SK-N-SH (cell line): ENCODE measurements at regions not wholly inside any gene's neighbourhood (a gene's known extent, or its start where the extent isn't known, plus 50 kb on each side); places are given as distances from the start of the nearest gene placed in this dataset.

Experiments
- CTCF ChIA-PET: fragments of 300-600, 350-600 bp; formaldehyde crosslinking; extraction: SDS; loops from one replicate; lab custom pipeline; 2021; lab: Yijun Ruan, JAX
- POLR2A ChIA-PET: fragments of 350-600 bp; sonication (Branson Sonifier 250); formaldehyde crosslinking; extraction: SDS; loops from one replicate; lab custom pipeline; 2020; ENCODE audit warnings: antibody characterized with exemption, inconsistent platforms; lab: Yijun Ruan, JAX
- DNase-seq: peaks from one replicate; pipeline ENCODE4 v3.0.0; 2012
- H2AFZ ChIP-seq: fragments of 200-600 bp; sonication (generic); 2 replicates; pipeline ENCODE4 v1.8.1; 2016; ENCODE audit warnings: antibody characterized with exemption, mild to moderate bottlenecking, low read depth
- H3F3A ChIP-seq: fragments of 200-600 bp; sonication (generic); replicated peaks from 2 replicates; pipeline ENCODE3; 2016; ENCODE audit warnings: antibody characterized with exemption, mild to moderate bottlenecking; ENCODE audit not compliant: insufficient read depth
- H3K27ac ChIP-seq, 2 experiments: fragments of 200-500 bp in 1 of 2; fragments of 200-600 bp in 1 of 2; sonication (Bioruptor generic) in 1 of 2; sonication (generic), shearing (Covaris generic) in 1 of 2; 2 replicates each; pipeline versions ENCODE4 v1.5.1 to v1.6.1; 2014 to 2016; ENCODE audit warnings: low read depth in 2 of 2, inconsistent platforms in 1 of 2, low read length in 1 of 2, mild to moderate bottlenecking in 1 of 2, mixed read lengths in 1 of 2
- H3K27me3 ChIP-seq: fragments of 200-600 bp; sonication (generic), shearing (Covaris generic); 2 replicates; pipeline ENCODE4 v1.6.1; 2016; ENCODE audit warnings: mixed run types; ENCODE audit not compliant: insufficient read depth
- H3K36me3 ChIP-seq, 2 experiments: fragments of 200-500 bp in 1 of 2; fragments of 200-600 bp in 1 of 2; sonication (Bioruptor generic) in 1 of 2; sonication (generic) in 1 of 2; replicated peaks in 1 of 2; 2 replicates each; pipeline versions ENCODE3 to v1.5.1; 2014 to 2016; ENCODE audit warnings: low read length in 1 of 2, mild to moderate bottlenecking in 1 of 2; ENCODE audit not compliant: insufficient read depth in 2 of 2, control insufficient read depth in 1 of 2
- H3K4me1 ChIP-seq, 2 experiments: fragments of 200-500 bp in 1 of 2; fragments of 200-600 bp in 1 of 2; sonication (Bioruptor generic) in 1 of 2; sonication (generic), shearing (Covaris generic) in 1 of 2; 2 replicates each; pipeline versions ENCODE4 v1.5.1 to v1.6.1; 2014 to 2016; ENCODE audit warnings: low read depth in 1 of 2, low read length in 1 of 2, mixed run types in 1 of 2; ENCODE audit not compliant: insufficient read depth in 2 of 2, control insufficient read depth in 1 of 2
- H3K4me2 ChIP-seq: fragments of 200-600 bp; sonication (generic), shearing (Covaris generic); 2 replicates; pipeline ENCODE4 v1.6.1; 2017; ENCODE audit warnings: mixed run types
- H3K4me3 ChIP-seq, 2 experiments: fragments of 200-500 bp in 1 of 2; fragments of 200-600 bp in 1 of 2; sonication (Bioruptor generic) in 1 of 2; sonication (generic), shearing (Covaris generic) in 1 of 2; 2 replicates each; pipeline versions ENCODE4 v1.5.1 to v1.8.1; 2014 to 2016; ENCODE audit warnings: low read depth in 2 of 2, inconsistent platforms in 1 of 2, low read length in 1 of 2, mild to moderate bottlenecking in 1 of 2, mixed read lengths in 1 of 2, moderate library complexity in 1 of 2
- H3K79me2 ChIP-seq: fragments of 200-600 bp; sonication (generic); 2 replicates; pipeline ENCODE4 v1.8.1; 2017; ENCODE audit warnings: mild to moderate bottlenecking; ENCODE audit not compliant: insufficient read depth
- H3K9ac ChIP-seq: fragments of 200-600 bp; sonication (generic); 2 replicates; pipeline ENCODE4 v1.6.1; 2017; ENCODE audit warnings: mixed run types
- H3K9me2 ChIP-seq: fragments of 200-600 bp; sonication (generic); 2 replicates; pipeline ENCODE4 v1.6.1; 2017; ENCODE audit warnings: mixed run types
- H3K9me3 ChIP-seq: fragments of 200-600 bp; sonication (generic); 2 replicates; pipeline ENCODE4 v1.6.1; 2017; ENCODE audit warnings: mixed run types, mild to moderate bottlenecking, moderate library complexity
- H4K20me1 ChIP-seq: fragments of 200-600 bp; sonication (generic); 2 replicates; pipeline ENCODE4 v1.6.1; 2017; ENCODE audit warnings: mild to moderate bottlenecking, mixed run types; ENCODE audit not compliant: insufficient read depth
- CTCF ChIP-seq: fragments of 200-600 bp; sonication (generic); IDR thresholded peaks from 2 replicates; pipeline ENCODE4 v1.6.1; 2017; ENCODE audit warnings: antibody characterized with exemption, mild to moderate bottlenecking, moderate library complexity
- ELF1 ChIP-seq: IDR thresholded peaks from 2 replicates; pipeline ENCODE4 v1.4.0; 2012
- EP300 ChIP-seq, 2 experiments: IDR thresholded peaks; 2 replicates each; pipeline versions ENCODE4 v1.4.0 to v1.6.1; 2012; ENCODE audit warnings: borderline replicate concordance in 1 of 2, low read depth in 1 of 2, low read length in 1 of 2
- FOSL2 ChIP-seq: IDR thresholded peaks from 2 replicates; pipeline ENCODE4 v1.4.0; 2012; ENCODE audit warnings: low read depth, mild to moderate bottlenecking, moderate library complexity, borderline replicate concordance
- GATA2 ChIP-seq: sonication (generic); formaldehyde crosslinking; IDR thresholded peaks from 2 replicates; pipeline ENCODE4 v1.5.0; 2020; ENCODE audit warnings: mild to moderate bottlenecking, missing genetic modification reagents
- IRF3 ChIP-seq: fragments of 150-350 bp; IDR thresholded peaks from 2 replicates; pipeline ENCODE4 v1.6.1; 2016; ENCODE audit warnings: mild to moderate bottlenecking, low read depth, low read length
- JUND ChIP-seq: IDR thresholded peaks from 2 replicates; pipeline ENCODE4 v1.4.0; 2012
- MEF2A ChIP-seq: IDR thresholded peaks from 2 replicates; pipeline ENCODE4 v1.4.0; 2012; ENCODE audit warnings: low read depth, borderline replicate concordance
- MXI1 ChIP-seq: IDR thresholded peaks from 2 replicates; pipeline ENCODE4 v1.6.1; 2012; ENCODE audit warnings: mild to moderate bottlenecking, low read depth, low read length, improper control_type of control experiment
- NFIC ChIP-seq: IDR thresholded peaks from 2 replicates; pipeline ENCODE4 v1.4.0; 2012; ENCODE audit warnings: borderline replicate concordance
- POLR2AphosphoS5 ChIP-seq: IDR thresholded peaks from 2 replicates; pipeline ENCODE4 v1.6.1; 2012; ENCODE audit warnings: low read depth, low read length
- RCOR1 ChIP-seq: fragments of 150-350 bp; IDR thresholded peaks from 2 replicates; pipeline ENCODE4 v1.6.1; 2017; ENCODE audit warnings: antibody characterized with exemption, low read length
- RXRA ChIP-seq: IDR thresholded peaks from 2 replicates; pipeline ENCODE4 v1.4.0; 2012; ENCODE audit warnings: low read depth, mild to moderate bottlenecking, borderline replicate concordance
- SIN3A ChIP-seq: IDR thresholded peaks from 2 replicates; pipeline ENCODE4 v1.6.1; 2012; ENCODE audit warnings: low read depth, mild to moderate bottlenecking, low read length, moderate library complexity, borderline replicate concordance
- TCF12 ChIP-seq: IDR thresholded peaks from 2 replicates; pipeline ENCODE4 v1.4.0; 2012
- TEAD4 ChIP-seq: IDR thresholded peaks from 2 replicates; pipeline ENCODE4 v1.4.0; 2012; ENCODE audit warnings: mild to moderate bottlenecking, borderline replicate concordance; ENCODE audit not compliant: insufficient read depth
- USF1 ChIP-seq: IDR thresholded peaks from 2 replicates; pipeline ENCODE4 v1.4.0; 2012; ENCODE audit warnings: low read depth, borderline replicate concordance
- USF2 ChIP-seq: fragments of 150-350 bp; IDR thresholded peaks from 2 replicates; pipeline ENCODE4 v1.6.1; 2017; ENCODE audit warnings: antibody characterized with exemption, low read length, low read depth, borderline replicate concordance
- YY1 ChIP-seq: IDR thresholded peaks from 2 replicates; pipeline ENCODE4 v1.4.0; 2012; ENCODE audit warnings: low read depth, mild to moderate bottlenecking
- WGBS: methylation state at CpG from one replicate; pipeline ENCODE4 v1.1.6; 2017; ENCODE audit warnings: low lambda C conversion rate; 5-methylcytosine and 5-hydroxymethylcytosine counted together
- TF ChIP-seq, protein P1 (sequence below): IDR thresholded peaks from 2 replicates; pipeline ENCODE4; 2012

GRCh38 chr16:50463581-50464324 lies 84.4 kb upstream of the NKD1 start:
- Histone ChIP-seq H3K36me3 (no peaks in the 10 kb centered on the region), H3K9me2 (no peaks in the 10 kb centered on the region), H3K9ac (no peak overlapping the region), H3K4me1 (peaks cover 0 to 28% of the 10 kb centered on the region in 2 experiments; a peak in 2 of 4 replicates), H3K27me3 (peaks cover 17% of the 10 kb centered on the region; the same call in 1 of the 2 replicates), H3K79me2 (no peaks in the 10 kb centered on the region), H4K20me1 (no peaks in the 10 kb centered on the region), H3K4me3 (no peak overlapping the region), H3K27ac (no peak overlapping the region), H3F3A (no peaks in the 10 kb centered on the region), H2AFZ (no peak overlapping the region), H3K4me2 (no peak overlapping the region), H3K9me3 (no peaks in the 10 kb centered on the region)
- TF ChIP-seq IRF3 (no peak), FOSL2 (no peak), TEAD4 (no peak), MEF2A (no peak), RCOR1 (no peak), SIN3A (no peak), ELF1 (no peak), EP300 (IDR thresholded peaks at IDR 0.05; ENCODE audit: borderline replicate concordance in 1 of 2, low read depth in 1 of 2, low read length in 1 of 2) (no peak), NFIC (no peak), TCF12 (no peak), JUND (no peak), POLR2AphosphoS5 (no peak), RXRA (no peak), CTCF (no peak)
- WGBS = 16% methylated on average over 3 of the region's 3 CpGs
- ChIA-PET CTCF (interaction anchor here (1.4 to 1.9 kb wide), 3 partner anchors 7 to 202 kb away, joined by 3 to 6 read pairs (median 4); no protein-coding TSS in a partner anchor), POLR2A (no interaction called here)
- no peak for DNase-seq

- no peak overlapping the region for H3K4me2 ChIP-seq
- 40% methylated on average over 7 of the region's 12 CpGs for whole genome bisulfite sequencing
- no peaks in the 10 kb centered on the region for H3F3A ChIP-seq
- H3K27ac ChIP-seq = 0 out of 4 replicates have a peak overlapping the region, but pooled peaks of 1 of the 2 experiments have one; percentile 8
- H3K9ac ChIP-seq = no peak overlapping the region
- H3K4me3 ChIP-seq = no peak overlapping the region
- H3K36me3 ChIP-seq = no peaks in the 10 kb centered on the region
- H3K9me2 ChIP-seq = no peaks in the 10 kb centered on the region
- DNase-seq = peak; percentile 50
- H3K9me3 ChIP-seq = no peaks in the 10 kb centered on the region
- ChIA-PET CTCF (interaction anchor here (0.5 to 1.4 kb wide), 3 partner anchors 12 to 202 kb away, joined by 3 read pairs; no protein-coding TSS in a partner anchor), POLR2A (no interaction called here)
- H4K20me1 ChIP-seq = no peaks in the 10 kb centered on the region
- H3K79me2 ChIP-seq = no peaks in the 10 kb centered on the region
- H3K4me1 ChIP-seq = peaks cover 0 to 22% of the 10 kb centered on the region in 2 experiments; a peak in 2 of 4 replicates
- H3K27me3 ChIP-seq = peaks cover 17% of the 10 kb centered on the region; the same call in 1 of the 2 replicates
- no peak overlapping the region for H2AFZ ChIP-seq
- TF ChIP-seq, protein P1, sequence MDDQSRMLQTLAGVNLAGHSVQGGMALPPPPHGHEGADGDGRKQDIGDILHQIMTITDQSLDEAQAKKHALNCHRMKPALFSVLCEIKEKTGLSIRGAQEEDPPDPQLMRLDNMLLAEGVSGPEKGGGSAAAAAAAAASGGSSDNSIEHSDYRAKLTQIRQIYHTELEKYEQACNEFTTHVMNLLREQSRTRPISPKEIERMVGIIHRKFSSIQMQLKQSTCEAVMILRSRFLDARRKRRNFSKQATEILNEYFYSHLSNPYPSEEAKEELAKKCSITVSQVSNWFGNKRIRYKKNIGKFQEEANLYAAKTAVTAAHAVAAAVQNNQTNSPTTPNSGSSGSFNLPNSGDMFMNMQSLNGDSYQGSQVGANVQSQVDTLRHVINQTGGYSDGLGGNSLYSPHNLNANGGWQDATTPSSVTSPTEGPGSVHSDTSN = no peak
- TF ChIP-seq EP300 (IDR thresholded peaks at IDR 0.05; ENCODE audit: borderline replicate concordance in 1 of 2, low read depth in 1 of 2, low read length in 1 of 2) = no peak
- no peak for TF ChIP-seq TCF12
- TF ChIP-seq YY1 = no peak
- TF ChIP-seq RCOR1 = no peak
- no peak for TF ChIP-seq FOSL2
- TF ChIP-seq JUND = no peak
- no peak for TF ChIP-seq USF1
- TF ChIP-seq GATA2 = no peak
- no peak for TF ChIP-seq RXRA
- TF ChIP-seq MXI1 = no peak
- TF ChIP-seq USF2 = no peak
These were observed 85.2 kb upstream of the NKD1 start for GRCh38 chr16:50462793-50463507.
